Spleen (tissue), 11 donors: ENCODE measurements at regions not wholly inside any gene's neighbourhood (a gene's known extent, or its start where the extent isn't known, plus 50 kb on each side); places are given as distances from the start of the nearest gene placed in this dataset.

Experiments
- DNase-seq: peaks from one replicate; pipeline ENCODE4 v3.0.0-alpha.2; 2020
- H3K27ac ChIP-seq, 8 donors: fragments of 200-600 bp; sonication (generic) in 7 of 8; 1 replicate in 4 of 8; 2 replicates in 4 of 8; pipeline versions ENCODE4 v1.5.0 to v1.8.0; 2016 to 2021; ENCODE audit warnings: inconsistent platforms in 4 of 8, mild to moderate bottlenecking in 4 of 8, moderate library complexity in 1 of 8
- H3K27me3 ChIP-seq, 7 donors: fragments of 200-600 bp; sonication (generic) in 6 of 7; replicated peaks in 1 of 7; 1 replicate in 4 of 7; 2 replicates in 3 of 7; pipeline versions ENCODE4 v1.5.0 to v1.8.0; 2016 to 2021; ENCODE audit warnings: inconsistent platforms in 3 of 7, mild to moderate bottlenecking in 1 of 7
- H3K36me3 ChIP-seq, 6 donors: fragments of 200-600 bp; sonication (generic) in 5 of 6; 1 replicate in 4 of 6; 2 replicates in 2 of 6; pipeline versions ENCODE4 v1.5.0 to v1.8.0; 2016 to 2021; ENCODE audit warnings: inconsistent platforms in 2 of 6
- H3K4me1 ChIP-seq, 6 donors: fragments of 200-600 bp; sonication (generic) in 5 of 6; 1 replicate in 3 of 6; 2 replicates in 3 of 6; pipeline versions ENCODE4 v1.5.0 to v1.8.0; 2016 to 2021; ENCODE audit warnings: inconsistent platforms in 3 of 6
- H3K4me3 ChIP-seq, 8 donors: fragments of 200-600 bp; sonication (generic) in 7 of 8; 1 replicate in 4 of 8; 2 replicates in 4 of 8; pipeline versions ENCODE4 v1.5.0 to v1.8.0; 2016 to 2021; ENCODE audit warnings: inconsistent platforms in 4 of 8, mild to moderate bottlenecking in 4 of 8, moderate library complexity in 2 of 8
- H3K9me3 ChIP-seq, 8 donors: fragments of 200-600 bp; sonication (generic) in 7 of 8; 1 replicate in 4 of 8; 2 replicates in 4 of 8; pipeline versions ENCODE4 v1.5.0 to v1.8.0; 2016 to 2021; ENCODE audit warnings: inconsistent platforms in 4 of 8
- CTCF ChIP-seq, 11 experiments: fragments of 200-600 bp in 7 of 11; fragments of 450-650 bp in 4 of 11; sonication (generic) in 4 of 11; IDR thresholded peaks in 8 of 11; conservative IDR thresholded peaks in 3 of 11; 1 replicate in 7 of 11; 2 replicates in 4 of 11; pipeline versions ENCODE4 v1.4.0 to v1.8.0; 2016 to 2021; ENCODE audit warnings: antibody characterized with exemption in 11 of 11, inconsistent platforms in 4 of 11, mild to moderate bottlenecking in 1 of 11
- POLR2A ChIP-seq, 3 donors: fragments of 450-650 bp; IDR thresholded peaks; one replicate each; pipeline ENCODE4 v1.5.1; 2017; ENCODE audit warnings: antibody characterized with exemption in 3 of 3, mild to moderate bottlenecking in 1 of 3
- POLR2AphosphoS5 ChIP-seq, 3 donors: sonication (generic); formaldehyde crosslinking; IDR thresholded peaks; one replicate each; pipeline ENCODE4 v1.5.1; 2017; ENCODE audit warnings: antibody characterized with exemption in 3 of 3
- WGBS, 5 donors: extraction: QIAGEN DNeasy Blood & Tissue Kit in 3 of 5; methylation state at CpG; one replicate each; pipeline versions ENCODE4 v1.1.5 to v1.1.7; 2013 to 2018; 5-methylcytosine and 5-hydroxymethylcytosine counted together
- intact Hi-C: fragments of 100-400 bp; cut with DNase I; formaldehyde crosslinking; loops from one replicate; pipeline ENCODE4 v1.15.0; 2023; ENCODE audit warnings: low total_unique reads
- donor health status: healthy with polysubstance abuse.
- donor health status: DM: no; HTN: no; CAD: no; lungs with moderate emphysema.
- donor health status: DM: no; HTN: no; CAD: no.
- donor health status: Bipolar disorder and iron deficiency.
- donor health status: healthy.
- donor health status: DM: no; HTN: no; CAD: no.
- donor health status: DM: yes; HTN: yes; CAD: no.

GRCh38 chr3:30082652-30083051 is 523.7 kb upstream of the TGFBR2 start:
- H3K27me3 ChIP-seq = peaks cover 0 to 7% (median 0%) of the 10 kb centered on the region in 7 donors
- no peaks in the 10 kb centered on the region for H3K9me3 ChIP-seq
- DNase-seq = no peak
- H3K27ac ChIP-seq = no peak overlapping the region
- H3K4me3 ChIP-seq = no peak overlapping the region
- no peaks in the 10 kb centered on the region for H3K4me1 ChIP-seq
- TF ChIP-seq POLR2AphosphoS5 (IDR thresholded peaks at IDR 0.05) (no peak), CTCF (IDR thresholded peaks at IDR 0.05 in 8 of 11, conservative IDR thresholded peaks at IDR 0.05 in 3 of 11) (no peak), POLR2A (IDR thresholded peaks at IDR 0.05) (no peak)
- intact Hi-C loops = no loop called here
- 85 to 92% (median 88%) methylated on average over 7 of the region's 7 CpGs for WGBS, 5 donors
- H3K36me3 ChIP-seq = no peaks in the 10 kb centered on the region

- no peak overlapping the region for H3K4me3 ChIP-seq
- no peak for DNase-seq
- WGBS, 5 donors = 88 to 94% (median 90%) methylated on average over 4 of the region's 4 CpGs
- intact Hi-C loops = no loop called here
- peaks cover 0 to 7% (median 0%) of the 10 kb centered on the region in 7 donors for H3K27me3 ChIP-seq
- no peaks in the 10 kb centered on the region for H3K36me3 ChIP-seq
- H3K27ac ChIP-seq = no peak overlapping the region
- no peak for TF ChIP-seq POLR2A (IDR thresholded peaks at IDR 0.05)
- no peak for TF ChIP-seq CTCF (IDR thresholded peaks at IDR 0.05 in 8 of 11, conservative IDR thresholded peaks at IDR 0.05 in 3 of 11)
- no peak for TF ChIP-seq POLR2AphosphoS5 (IDR thresholded peaks at IDR 0.05)
- no peaks in the 10 kb centered on the region for H3K9me3 ChIP-seq
- H3K4me1 ChIP-seq = no peaks in the 10 kb centered on the region
These were observed 523.1 kb upstream of the TGFBR2 start for GRCh38 chr3:30083315-30083714.

GRCh38 chr3:30084316-30084715 is 522.1 kb upstream of the TGFBR2 start:
- 60 to 81% (median 64%) methylated on average over 4 to 5 of the region's 5 CpGs for WGBS, 5 donors
- no peak for TF ChIP-seq CTCF (IDR thresholded peaks at IDR 0.05 in 8 of 11, conservative IDR thresholded peaks at IDR 0.05 in 3 of 11)
- Histone ChIP-seq H3K27me3 (peaks cover 0 to 7% (median 0%) of the 10 kb centered on the region in 7 donors), H3K27ac (no peak overlapping the region), H3K4me3 (no peak overlapping the region), H3K36me3 (no peaks in the 10 kb centered on the region), H3K4me1 (no peaks in the 10 kb centered on the region), H3K9me3 (no peaks in the 10 kb centered on the region)
- DNase-seq = no peak
- intact Hi-C loops = no loop called here

- Histone ChIP-seq H3K9me3 (no peaks in the 10 kb centered on the region), H3K4me1 (no peaks in the 10 kb centered on the region), H3K27ac (no peak overlapping the region), H3K4me3 (no peak overlapping the region), H3K27me3 (peaks cover 0 to 7% (median 0%) of the 10 kb centered on the region in 7 donors), H3K36me3 (no peaks in the 10 kb centered on the region)
- intact Hi-C loops = no loop called here
- DNase-seq = no peak
- TF ChIP-seq CTCF (IDR thresholded peaks at IDR 0.05 in 8 of 11, conservative IDR thresholded peaks at IDR 0.05 in 3 of 11) (no peak), POLR2A (IDR thresholded peaks at IDR 0.05) (no peak), POLR2AphosphoS5 (IDR thresholded peaks at IDR 0.05) (no peak)
- 80 to 91% (median 84%) methylated on average over 3 of the region's 3 CpGs for WGBS, 5 donors
These were observed 521.4 kb upstream of the TGFBR2 start for GRCh38 chr3:30084971-30085403.
